Gastrocnemius medialis (tissue), 4 donors: ENCODE measurements at regions not wholly inside any gene's neighbourhood (a gene's known extent, or its start where the extent isn't known, plus 50 kb on each side); places are given as distances from the start of the nearest gene placed in this dataset.
"Not testable (repeated sequence)": the region's sequence is repeated elsewhere in the genome, so short reads cannot be mapped to it uniquely, and the experiment has no call there.

Source experiments
- POLR2A ChIP-seq, 2 donors: fragments of 450-650 bp; IDR thresholded peaks; one replicate each; pipeline ENCODE4 v1.6.1; 2017; ENCODE audit warnings: antibody characterized with exemption in 2 of 2, mild to moderate bottlenecking in 2 of 2, moderate library complexity in 2 of 2
- TF ChIP-seq, protein P1 (sequence below), 5 experiments: fragments of 450-650 bp in 3 of 5; fragments of 200-600 bp in 2 of 5; sonication (generic) in 2 of 5; IDR thresholded peaks in 4 of 5; conservative IDR thresholded peaks in 1 of 5; 1 replicate in 4 of 5; 2 replicates in 1 of 5; pipeline ENCODE4 v1.5.1; 2016 to 2019; ENCODE audit warnings: antibody characterized with exemption in 5 of 5, mild to moderate bottlenecking in 3 of 5, moderate library complexity in 3 of 5

DNA sequence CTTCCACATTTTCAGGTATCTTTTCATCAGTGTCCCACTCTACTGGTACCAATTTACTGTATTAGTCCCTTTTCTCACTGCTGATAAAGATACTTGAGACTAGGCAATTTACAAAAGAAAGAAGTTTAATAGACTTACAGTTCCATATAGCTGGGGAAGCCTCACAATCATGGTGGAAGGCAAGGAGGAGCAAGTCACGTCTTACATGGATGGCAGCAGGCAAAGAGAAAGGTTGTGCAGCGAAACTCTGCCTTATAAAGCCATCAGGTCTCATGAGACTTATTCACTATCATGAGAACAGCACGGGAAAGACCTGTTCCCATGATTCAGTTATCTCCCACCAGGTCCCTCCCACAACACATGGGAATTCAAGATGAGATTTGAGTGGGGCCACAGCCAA is 385.9 kb downstream of the GALC start:
- TF ChIP-seq, protein P1, sequence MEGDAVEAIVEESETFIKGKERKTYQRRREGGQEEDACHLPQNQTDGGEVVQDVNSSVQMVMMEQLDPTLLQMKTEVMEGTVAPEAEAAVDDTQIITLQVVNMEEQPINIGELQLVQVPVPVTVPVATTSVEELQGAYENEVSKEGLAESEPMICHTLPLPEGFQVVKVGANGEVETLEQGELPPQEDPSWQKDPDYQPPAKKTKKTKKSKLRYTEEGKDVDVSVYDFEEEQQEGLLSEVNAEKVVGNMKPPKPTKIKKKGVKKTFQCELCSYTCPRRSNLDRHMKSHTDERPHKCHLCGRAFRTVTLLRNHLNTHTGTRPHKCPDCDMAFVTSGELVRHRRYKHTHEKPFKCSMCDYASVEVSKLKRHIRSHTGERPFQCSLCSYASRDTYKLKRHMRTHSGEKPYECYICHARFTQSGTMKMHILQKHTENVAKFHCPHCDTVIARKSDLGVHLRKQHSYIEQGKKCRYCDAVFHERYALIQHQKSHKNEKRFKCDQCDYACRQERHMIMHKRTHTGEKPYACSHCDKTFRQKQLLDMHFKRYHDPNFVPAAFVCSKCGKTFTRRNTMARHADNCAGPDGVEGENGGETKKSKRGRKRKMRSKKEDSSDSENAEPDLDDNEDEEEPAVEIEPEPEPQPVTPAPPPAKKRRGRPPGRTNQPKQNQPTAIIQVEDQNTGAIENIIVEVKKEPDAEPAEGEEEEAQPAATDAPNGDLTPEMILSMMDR (IDR thresholded peaks at IDR 0.05 in 4 of 5, conservative IDR thresholded peaks at IDR 0.05 in 1 of 5): not testable (repeated sequence)
- TF ChIP-seq POLR2A (IDR thresholded peaks at IDR 0.05): not testable (repeated sequence)
